Neuronal stem cell (in vitro differentiated cells): ENCODE measurements at regions not wholly inside any gene's neighbourhood (a gene's known extent, or its start where the extent isn't known, plus 50 kb on each side); places are given as distances from the start of the nearest gene placed in this dataset.
"Not testable (repeated sequence)": the region's sequence is repeated elsewhere in the genome, so short reads cannot be mapped to it uniquely, and the experiment has no call there.

Experiments used
- DNase-seq: peaks from one replicate; pipeline ENCODE4 v3.0.0-alpha.2; 2013; ENCODE audit warnings: low spot score
- H2AFZ ChIP-seq: one replicate; pipeline ENCODE4 v1.6.1; 2013; ENCODE audit warnings: mild to moderate bottlenecking, low read length, inconsistent platforms
- H2AK5ac ChIP-seq: 2 replicates; pipeline ENCODE4 v1.6.1; 2013; ENCODE audit warnings: low read depth, mild to moderate bottlenecking, inconsistent platforms, low read length, moderate library complexity, mixed read lengths
- H2BK120ac ChIP-seq: 2 replicates; pipeline ENCODE4 v1.6.1; 2013; ENCODE audit warnings: low read depth, mild to moderate bottlenecking, inconsistent platforms, low read length, moderate library complexity, mixed read lengths
- H2BK12ac ChIP-seq: one replicate; pipeline ENCODE4 v1.6.1; 2013; ENCODE audit warnings: low read length, inconsistent platforms
- H2BK15ac ChIP-seq: 2 replicates; pipeline ENCODE4 v1.6.1; 2013; ENCODE audit warnings: mild to moderate bottlenecking, low read length, inconsistent platforms, mixed read lengths
- H2BK5ac ChIP-seq: one replicate; pipeline ENCODE4 v1.6.1; 2013; ENCODE audit warnings: inconsistent platforms, mild to moderate bottlenecking, low read length, moderate library complexity
- H3K14ac ChIP-seq: one replicate; pipeline ENCODE4 v1.6.1; 2013; ENCODE audit warnings: low read length, inconsistent platforms
- H3K18ac ChIP-seq: 2 replicates; pipeline ENCODE4 v1.6.1; 2013; ENCODE audit warnings: low read length, inconsistent platforms
- H3K23ac ChIP-seq: 2 replicates; pipeline ENCODE4 v1.6.1; 2013; ENCODE audit warnings: low read depth, mild to moderate bottlenecking, mixed read lengths, low read length, inconsistent platforms; ENCODE audit not compliant: poor library complexity
- H3K27ac ChIP-seq: replicated peaks from 3 replicates; pipeline ENCODE4 v1.5.1; 2013; ENCODE audit warnings: low read length, inconsistent platforms
- H3K27me3 ChIP-seq, 3 experiments: 2 replicates each; pipeline ENCODE4 v1.6.1; 2013; ENCODE audit warnings: low read length in 3 of 3, mild to moderate bottlenecking in 2 of 3, inconsistent platforms in 1 of 3, low read depth in 1 of 3, mixed read lengths in 1 of 3, moderate library complexity in 1 of 3; ENCODE audit not compliant: control insufficient read depth in 3 of 3, insufficient read depth in 3 of 3
- H3K36me3 ChIP-seq, 2 donors: replicated peaks in 1 of 2; 2 replicates each; pipeline ENCODE4 v1.6.1; 2013; ENCODE audit warnings: low read length in 2 of 2; ENCODE audit not compliant: control insufficient read depth in 2 of 2, insufficient read depth in 2 of 2
- H3K4ac ChIP-seq: 2 replicates; pipeline ENCODE4 v1.6.1; 2013; ENCODE audit warnings: inconsistent platforms, mild to moderate bottlenecking, low read length, moderate library complexity
- H3K4me1 ChIP-seq, 2 donors: 1 replicate in 1 of 2; 2 replicates in 1 of 2; pipeline ENCODE4 v1.6.1; 2013; ENCODE audit warnings: low read length in 2 of 2, low read depth in 1 of 2; ENCODE audit not compliant: control insufficient read depth in 2 of 2, insufficient read depth in 1 of 2
- H3K4me2 ChIP-seq: one replicate; pipeline ENCODE4 v1.6.1; 2013; ENCODE audit warnings: mild to moderate bottlenecking, low read length, inconsistent platforms; ENCODE audit not compliant: insufficient read depth, poor library complexity, severe bottlenecking
- H3K4me3 ChIP-seq, 2 donors: 2 replicates each; pipeline ENCODE4 v1.5.1; 2013; ENCODE audit warnings: low read length in 2 of 2, mild to moderate bottlenecking in 2 of 2, inconsistent platforms in 1 of 2, moderate library complexity in 1 of 2
- H3K79me1 ChIP-seq: one replicate; pipeline ENCODE4 v1.6.1; 2013; ENCODE audit warnings: low read depth, mild to moderate bottlenecking, inconsistent platforms, low read length, moderate library complexity
- H3K9ac ChIP-seq: one replicate; pipeline ENCODE4 v1.6.1; 2013; ENCODE audit warnings: mild to moderate bottlenecking, low read depth, low read length, inconsistent platforms; ENCODE audit not compliant: poor library complexity
- H3K9me3 ChIP-seq, 2 donors: replicated peaks in 1 of 2; 2 replicates each; pipeline versions ENCODE3 to v1.6.1; 2013; ENCODE audit warnings: low read length in 2 of 2, mild to moderate bottlenecking in 2 of 2, inconsistent platforms in 1 of 2, low read depth in 1 of 2, mixed read lengths in 1 of 2, moderate library complexity in 1 of 2; ENCODE audit not compliant: control insufficient read depth in 2 of 2, insufficient read depth in 1 of 2
- H4K8ac ChIP-seq: one replicate; pipeline ENCODE4 v1.6.1; 2013; ENCODE audit warnings: low read depth, mild to moderate bottlenecking, inconsistent platforms, low read length, moderate library complexity
- H4K91ac ChIP-seq: one replicate; pipeline ENCODE4 v1.6.1; 2013; ENCODE audit warnings: low read length, low read depth, mild to moderate bottlenecking, inconsistent platforms; ENCODE audit not compliant: poor library complexity
- WGBS, 2 donors: extraction: QIAGEN DNeasy Blood & Tissue Kit; methylation state at CpG; one replicate each; pipeline ENCODE4 v1.1.7; 2013; ENCODE audit warnings: missing lambda C conversion rate in 2 of 2, mixed read lengths in 1 of 2; ENCODE audit not compliant: insufficient read length in 2 of 2, insufficient replicate concordance in 1 of 2; ENCODE audit errors: extremely low coverage in 2 of 2; 5-methylcytosine and 5-hydroxymethylcytosine counted together

DNA sequence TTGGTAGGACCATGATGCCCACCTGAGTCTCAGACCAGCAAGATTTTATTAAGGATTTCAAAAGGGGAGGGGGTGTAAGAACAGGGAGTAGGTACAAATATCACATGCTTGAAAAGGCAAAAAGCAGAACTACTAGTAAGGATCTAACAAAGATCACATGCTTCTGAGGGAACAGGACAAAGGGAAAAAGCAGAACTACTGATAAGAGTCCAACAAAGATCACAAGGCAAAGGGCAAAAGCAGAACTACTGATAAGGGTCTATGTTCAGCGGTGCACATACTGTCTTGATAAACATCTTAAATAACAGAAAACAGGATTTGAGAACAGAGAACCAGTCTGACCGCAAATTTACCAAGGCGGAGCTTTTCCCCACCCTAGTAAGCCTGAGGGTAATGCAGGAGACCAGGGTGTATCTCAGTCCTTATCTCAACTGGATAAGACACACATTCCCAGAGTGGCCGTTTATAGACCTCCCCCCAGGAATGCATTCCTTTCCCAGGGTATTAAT is 573.0 kb upstream of the CPXCR1 start:
- H3K9me3 ChIP-seq, H2AFZ ChIP-seq, H3K4me3 ChIP-seq, H3K23ac ChIP-seq, H3K4ac ChIP-seq, H3K18ac ChIP-seq, H2BK120ac ChIP-seq, H3K36me3 ChIP-seq, H2BK12ac ChIP-seq, H3K4me2 ChIP-seq, H4K8ac ChIP-seq, H3K4me1 ChIP-seq, H3K9ac ChIP-seq, H3K14ac ChIP-seq, H2AK5ac ChIP-seq, H2BK15ac ChIP-seq, H3K27me3 ChIP-seq, DNase-seq, H3K27ac ChIP-seq, H3K79me1 ChIP-seq, H2BK5ac ChIP-seq, H4K91ac ChIP-seq: not testable (repeated sequence)
- WGBS, 2 donors = no CpG with 5 or more reads among the region's 4 CpGs

DNA sequence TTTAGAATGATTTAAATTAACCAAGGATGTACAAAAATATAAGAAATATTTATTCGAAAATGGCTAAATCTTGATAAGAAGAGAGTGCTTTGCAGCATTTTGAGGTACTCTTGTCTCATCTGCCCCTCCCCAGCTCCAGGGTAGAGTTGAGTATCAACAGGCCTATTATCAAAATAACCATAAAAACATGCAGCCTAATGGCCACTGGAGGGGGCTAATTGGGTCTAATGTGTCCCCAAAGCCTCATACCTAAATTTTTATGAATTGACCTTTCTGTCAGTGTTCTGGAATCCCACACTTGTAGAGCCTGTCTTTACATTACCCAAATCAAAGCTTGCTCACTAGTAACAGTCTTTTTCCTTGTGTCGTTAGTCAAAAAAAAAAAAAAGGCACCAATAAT is 544.9 kb upstream of the CPXCR1 start:
- H4K8ac ChIP-seq = no peak overlapping the region
- H3K4me3 ChIP-seq = no peak overlapping the region
- H2AK5ac ChIP-seq = no peak overlapping the region
- WGBS, 2 donors = no CpG with 5 or more reads among the region's 2 CpGs
- no peak overlapping the region for H3K9ac ChIP-seq
- no peak overlapping the region for H3K18ac ChIP-seq
- no peak overlapping the region for H2BK15ac ChIP-seq
- H3K23ac ChIP-seq = no peak overlapping the region
- H2BK5ac ChIP-seq = no peak overlapping the region
- H3K14ac ChIP-seq = no peak overlapping the region
- no peaks in the 10 kb centered on the region for H3K4me1 ChIP-seq
- H4K91ac ChIP-seq = no peak overlapping the region
- no peak for DNase-seq
- H2BK12ac ChIP-seq = no peak overlapping the region
- H3K27me3 ChIP-seq = no peaks in the 10 kb centered on the region
- no peaks in the 10 kb centered on the region for H3K9me3 ChIP-seq
- no peak overlapping the region for H3K4me2 ChIP-seq
- no peak overlapping the region for H2AFZ ChIP-seq
- H3K36me3 ChIP-seq = no peaks in the 10 kb centered on the region
- H3K79me1 ChIP-seq = no peaks in the 10 kb centered on the region
- no peak overlapping the region for H3K4ac ChIP-seq
- H2BK120ac ChIP-seq = no peak overlapping the region
- H3K27ac ChIP-seq = no peak overlapping the region

DNA sequence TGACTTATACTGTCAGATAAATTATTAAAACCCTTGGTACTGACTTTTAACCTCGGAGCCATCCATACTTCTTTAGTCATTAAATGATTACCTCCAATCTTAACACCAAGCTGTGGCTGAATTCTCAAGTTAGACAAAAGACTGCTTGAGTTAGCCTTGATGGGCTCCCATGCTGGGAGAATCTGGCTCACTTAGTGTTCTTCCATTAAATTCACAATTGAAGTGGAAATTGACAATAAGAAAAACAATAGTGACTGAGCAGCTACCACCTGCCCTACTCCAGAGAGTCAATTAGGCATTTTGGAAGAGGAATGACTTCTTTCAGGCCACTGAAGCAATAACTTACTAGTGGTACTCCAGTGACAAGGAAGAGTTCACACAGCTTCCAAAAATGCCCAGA is 503.0 kb upstream of the CPXCR1 start:
- Histone ChIP-seq H3K14ac (no peak overlapping the region), H2BK15ac (no peak overlapping the region), H3K36me3 (no peaks in the 10 kb centered on the region), H2BK12ac (no peak overlapping the region), H3K18ac (no peak overlapping the region), H4K8ac (no peak overlapping the region), H3K27me3 (no peaks in the 10 kb centered on the region), H3K9me3 (no peaks in the 10 kb centered on the region), H3K4me1 (no peaks in the 10 kb centered on the region), H2AFZ (no peak overlapping the region), H3K4ac (no peak overlapping the region), H2AK5ac (no peak overlapping the region), H3K4me3 (no peak overlapping the region), H4K91ac (no peak overlapping the region), H3K4me2 (no peak overlapping the region), H3K23ac (no peak overlapping the region), H2BK5ac (no peak overlapping the region), H3K27ac (no peak overlapping the region), H3K9ac (no peak overlapping the region), H2BK120ac (no peak overlapping the region), H3K79me1 (no peaks in the 10 kb centered on the region)
- peak; percentile 15 for DNase-seq
- no CpG with 5 or more reads among the region's 1 CpG for WGBS, 2 donors

DNA sequence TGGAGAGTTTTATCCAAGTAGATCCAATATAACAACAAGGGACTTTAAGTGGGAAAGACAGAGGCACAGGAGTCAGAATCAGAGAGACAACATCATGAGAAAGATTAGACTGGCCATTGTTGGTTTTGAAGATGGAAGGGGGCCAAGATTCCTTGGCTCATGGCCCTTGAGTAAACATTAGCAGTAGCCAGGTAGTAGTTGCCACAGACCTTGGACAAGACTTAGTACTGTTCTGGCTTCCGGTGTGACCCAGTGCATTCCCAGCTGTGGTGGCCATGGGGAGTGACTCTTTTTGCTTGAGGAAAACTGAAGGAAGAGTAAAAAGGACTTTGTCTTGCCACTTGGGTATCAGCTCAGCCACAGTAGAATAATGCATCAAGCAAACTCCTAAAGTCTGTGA is 462.2 kb upstream of the CPXCR1 start:
- H3K9ac ChIP-seq = no peak overlapping the region

More for the DNA sequence above, 462.2 kb upstream of the CPXCR1 start:
- Histone ChIP-seq H3K18ac (no peak overlapping the region), H3K23ac (no peak overlapping the region), H3K27ac (no peak overlapping the region), H3K27me3 (no peaks in the 10 kb centered on the region), H2AFZ (no peak overlapping the region), H2BK12ac (no peak overlapping the region), H3K36me3 (no peaks in the 10 kb centered on the region), H2BK5ac (no peak overlapping the region), H2AK5ac (no peak overlapping the region), H4K91ac (no peak overlapping the region), H3K4me1 (no peaks in the 10 kb centered on the region), H3K4me3 (no peak overlapping the region), H3K79me1 (no peaks in the 10 kb centered on the region), H2BK120ac (no peak overlapping the region), H3K9me3 (no peaks in the 10 kb centered on the region), H4K8ac (no peak overlapping the region), H2BK15ac (no peak overlapping the region), H3K14ac (no peak overlapping the region), H3K4me2 (no peak overlapping the region), H3K4ac (no peak overlapping the region)
- DNase-seq = no peak
- WGBS, 2 donors = no CpG with 5 or more reads among the region's 1 CpG
